Spleen (tissue), 11 donors: ENCODE measurements at regions not wholly inside any gene's neighbourhood (a gene's known extent, or its start where the extent isn't known, plus 50 kb on each side); places are given as distances from the start of the nearest gene placed in this dataset.

Experiments
- DNase-seq: peaks from one replicate; pipeline ENCODE4 v3.0.0-alpha.2; 2020
- H3K27ac ChIP-seq, 8 donors: fragments of 200-600 bp; sonication (generic) in 7 of 8; 1 replicate in 4 of 8; 2 replicates in 4 of 8; pipeline versions ENCODE4 v1.5.0 to v1.8.0; 2016 to 2021; ENCODE audit warnings: inconsistent platforms in 4 of 8, mild to moderate bottlenecking in 4 of 8, moderate library complexity in 1 of 8
- H3K27me3 ChIP-seq, 7 donors: fragments of 200-600 bp; sonication (generic) in 6 of 7; replicated peaks in 1 of 7; 1 replicate in 4 of 7; 2 replicates in 3 of 7; pipeline versions ENCODE4 v1.5.0 to v1.8.0; 2016 to 2021; ENCODE audit warnings: inconsistent platforms in 3 of 7, mild to moderate bottlenecking in 1 of 7
- H3K36me3 ChIP-seq, 6 donors: fragments of 200-600 bp; sonication (generic) in 5 of 6; 1 replicate in 4 of 6; 2 replicates in 2 of 6; pipeline versions ENCODE4 v1.5.0 to v1.8.0; 2016 to 2021; ENCODE audit warnings: inconsistent platforms in 2 of 6
- H3K4me1 ChIP-seq, 6 donors: fragments of 200-600 bp; sonication (generic) in 5 of 6; 1 replicate in 3 of 6; 2 replicates in 3 of 6; pipeline versions ENCODE4 v1.5.0 to v1.8.0; 2016 to 2021; ENCODE audit warnings: inconsistent platforms in 3 of 6
- H3K4me3 ChIP-seq, 8 donors: fragments of 200-600 bp; sonication (generic) in 7 of 8; 1 replicate in 4 of 8; 2 replicates in 4 of 8; pipeline versions ENCODE4 v1.5.0 to v1.8.0; 2016 to 2021; ENCODE audit warnings: inconsistent platforms in 4 of 8, mild to moderate bottlenecking in 4 of 8, moderate library complexity in 2 of 8
- H3K9me3 ChIP-seq, 8 donors: fragments of 200-600 bp; sonication (generic) in 7 of 8; 1 replicate in 4 of 8; 2 replicates in 4 of 8; pipeline versions ENCODE4 v1.5.0 to v1.8.0; 2016 to 2021; ENCODE audit warnings: inconsistent platforms in 4 of 8
- POLR2A ChIP-seq, 3 donors: fragments of 450-650 bp; IDR thresholded peaks; one replicate each; pipeline ENCODE4 v1.5.1; 2017; ENCODE audit warnings: antibody characterized with exemption in 3 of 3, mild to moderate bottlenecking in 1 of 3
- POLR2AphosphoS5 ChIP-seq, 3 donors: sonication (generic); formaldehyde crosslinking; IDR thresholded peaks; one replicate each; pipeline ENCODE4 v1.5.1; 2017; ENCODE audit warnings: antibody characterized with exemption in 3 of 3
- WGBS, 5 donors: extraction: QIAGEN DNeasy Blood & Tissue Kit in 3 of 5; methylation state at CpG; one replicate each; pipeline versions ENCODE4 v1.1.5 to v1.1.7; 2013 to 2018; 5-methylcytosine and 5-hydroxymethylcytosine counted together
- intact Hi-C: fragments of 100-400 bp; cut with DNase I; formaldehyde crosslinking; loops from one replicate; pipeline ENCODE4 v1.15.0; 2023; ENCODE audit warnings: low total_unique reads
- TF ChIP-seq, protein P1 (sequence below), 11 experiments: fragments of 200-600 bp in 7 of 11; fragments of 450-650 bp in 4 of 11; sonication (generic) in 4 of 11; IDR thresholded peaks in 8 of 11; conservative IDR thresholded peaks in 3 of 11; 1 replicate in 7 of 11; 2 replicates in 4 of 11; pipeline versions ENCODE4 v1.4.0 to v1.8.0; 2016 to 2021; ENCODE audit warnings: antibody characterized with exemption in 11 of 11, inconsistent platforms in 4 of 11, mild to moderate bottlenecking in 1 of 11
- donor health status: healthy with polysubstance abuse.
- donor health status: DM: no; HTN: no; CAD: no; lungs with moderate emphysema.
- donor health status: DM: no; HTN: no; CAD: no.
- donor health status: Bipolar disorder and iron deficiency.
- donor health status: healthy.
- donor health status: DM: no; HTN: no; CAD: no.
- donor health status: DM: yes; HTN: yes; CAD: no.

DNA sequence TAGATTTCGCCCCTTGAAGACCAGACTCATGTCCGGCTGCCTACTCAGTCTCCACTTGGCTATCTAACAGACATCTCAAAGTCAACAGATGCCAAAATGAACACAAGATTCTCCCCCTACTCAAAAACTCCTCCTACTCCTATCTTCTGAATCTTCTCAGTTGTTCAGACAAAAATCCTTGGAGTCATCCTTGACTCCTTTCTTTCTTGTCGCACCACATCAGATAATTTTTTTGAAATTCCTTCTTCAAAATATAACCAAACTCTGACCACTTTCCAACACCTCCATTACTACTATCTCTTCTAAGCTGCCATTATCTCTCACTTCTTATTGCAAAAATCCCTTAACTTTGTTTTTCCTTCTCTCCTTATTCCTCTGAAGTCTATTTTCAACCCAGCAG lies 141.9 kb upstream of the SLC7A14 start:
- Histone ChIP-seq H3K4me1 (no peaks in the 10 kb centered on the region), H3K27ac (no peak overlapping the region), H3K27me3 (no peaks in the 10 kb centered on the region), H3K4me3 (no peak overlapping the region), H3K9me3 (no peaks in the 10 kb centered on the region), H3K36me3 (no peaks in the 10 kb centered on the region)
- intact Hi-C loops, result no loop called here
- WGBS, 5 donors, result 88 to 96% (median 94%) methylated on average over 3 of the region's 3 CpGs
- DNase-seq, result no peak
- no peak for TF ChIP-seq POLR2AphosphoS5 (IDR thresholded peaks at IDR 0.05)
- TF ChIP-seq, protein P1, sequence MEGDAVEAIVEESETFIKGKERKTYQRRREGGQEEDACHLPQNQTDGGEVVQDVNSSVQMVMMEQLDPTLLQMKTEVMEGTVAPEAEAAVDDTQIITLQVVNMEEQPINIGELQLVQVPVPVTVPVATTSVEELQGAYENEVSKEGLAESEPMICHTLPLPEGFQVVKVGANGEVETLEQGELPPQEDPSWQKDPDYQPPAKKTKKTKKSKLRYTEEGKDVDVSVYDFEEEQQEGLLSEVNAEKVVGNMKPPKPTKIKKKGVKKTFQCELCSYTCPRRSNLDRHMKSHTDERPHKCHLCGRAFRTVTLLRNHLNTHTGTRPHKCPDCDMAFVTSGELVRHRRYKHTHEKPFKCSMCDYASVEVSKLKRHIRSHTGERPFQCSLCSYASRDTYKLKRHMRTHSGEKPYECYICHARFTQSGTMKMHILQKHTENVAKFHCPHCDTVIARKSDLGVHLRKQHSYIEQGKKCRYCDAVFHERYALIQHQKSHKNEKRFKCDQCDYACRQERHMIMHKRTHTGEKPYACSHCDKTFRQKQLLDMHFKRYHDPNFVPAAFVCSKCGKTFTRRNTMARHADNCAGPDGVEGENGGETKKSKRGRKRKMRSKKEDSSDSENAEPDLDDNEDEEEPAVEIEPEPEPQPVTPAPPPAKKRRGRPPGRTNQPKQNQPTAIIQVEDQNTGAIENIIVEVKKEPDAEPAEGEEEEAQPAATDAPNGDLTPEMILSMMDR (IDR thresholded peaks at IDR 0.05 in 8 of 11, conservative IDR thresholded peaks at IDR 0.05 in 3 of 11), result no peak
- no peak for TF ChIP-seq POLR2A (IDR thresholded peaks at IDR 0.05)

DNA sequence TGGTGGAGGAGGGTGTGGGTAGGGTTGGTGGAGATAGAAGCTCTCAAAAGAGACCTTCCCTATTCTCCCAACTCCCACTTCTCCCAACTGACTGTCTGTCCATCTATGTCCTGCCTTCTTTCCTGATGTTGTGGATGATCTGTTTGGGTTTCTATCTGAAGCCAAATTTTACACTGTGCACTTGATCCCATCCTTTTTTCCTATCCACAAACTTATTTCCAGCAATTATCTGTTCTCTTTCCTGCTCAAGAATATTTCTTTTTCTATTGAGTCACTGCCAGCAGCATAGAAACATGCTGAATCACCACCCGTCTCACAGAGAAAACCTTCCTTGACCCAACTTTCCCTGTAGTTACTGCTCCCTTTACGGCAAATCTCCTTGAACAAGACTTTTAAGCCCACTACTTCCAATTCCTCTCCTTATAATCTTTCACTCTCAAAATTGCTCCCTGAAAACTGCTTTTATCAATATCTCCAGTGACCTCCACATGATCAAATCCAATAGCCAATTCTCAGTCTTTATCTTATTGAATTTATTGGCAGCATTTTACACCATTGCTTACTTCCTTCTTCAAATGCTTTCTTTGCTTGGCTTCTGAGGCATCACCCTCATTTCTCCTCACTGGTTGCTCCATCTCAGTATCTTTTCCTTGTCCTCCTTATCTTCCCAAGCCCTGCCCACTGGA lies 141.2 kb upstream of the SLC7A14 start:
- H3K4me3 ChIP-seq, result no peak overlapping the region
- no peaks in the 10 kb centered on the region for H3K27me3 ChIP-seq
- H3K36me3 ChIP-seq, result no peaks in the 10 kb centered on the region
- TF ChIP-seq, protein P1 (IDR thresholded peaks at IDR 0.05 in 8 of 11, conservative IDR thresholded peaks at IDR 0.05 in 3 of 11), result no peak
- TF ChIP-seq POLR2A (IDR thresholded peaks at IDR 0.05) (no peak), POLR2AphosphoS5 (IDR thresholded peaks at IDR 0.05) (no peak)
- no peak for DNase-seq
- no peak overlapping the region for H3K27ac ChIP-seq
- intact Hi-C loops, result no loop called here
- WGBS, 5 donors, result 34 to 72% (median 50%) methylated on average over 2 of the region's 2 CpGs
- no peaks in the 10 kb centered on the region for H3K4me1 ChIP-seq
- no peaks in the 10 kb centered on the region for H3K9me3 ChIP-seq

DNA sequence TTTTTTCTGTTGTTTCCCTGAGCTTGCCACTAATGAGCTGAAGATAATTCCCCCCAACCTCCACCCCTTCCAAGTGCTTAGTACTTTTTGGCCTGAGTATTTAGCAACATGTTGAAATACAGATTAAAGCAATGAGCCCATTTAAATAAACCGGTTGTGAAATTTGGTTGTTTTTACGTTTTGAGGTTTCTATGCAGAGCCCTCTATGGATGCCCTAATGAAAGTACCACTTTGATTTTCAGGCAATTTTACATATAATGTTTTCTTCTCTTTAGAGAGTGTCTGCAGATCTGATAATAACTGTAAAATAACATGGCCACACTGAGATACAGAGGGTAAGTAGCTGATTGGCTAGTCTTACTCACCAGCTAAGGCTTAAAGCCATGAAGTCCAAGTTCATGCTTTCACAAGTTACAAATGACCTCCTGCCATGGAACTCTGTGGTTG lies 139.4 kb upstream of the SLC7A14 start:
- no peak overlapping the region for H3K27ac ChIP-seq
- WGBS, 5 donors, result 60 to 79% (median 61%) methylated on average over 2 of the region's 2 CpGs
- intact Hi-C loops, result no loop called here
- H3K4me1 ChIP-seq, result no peaks in the 10 kb centered on the region
- no peak for TF ChIP-seq POLR2AphosphoS5 (IDR thresholded peaks at IDR 0.05)
- H3K9me3 ChIP-seq, result no peaks in the 10 kb centered on the region
- H3K4me3 ChIP-seq, result no peak overlapping the region
- no peaks in the 10 kb centered on the region for H3K27me3 ChIP-seq
- no peak for DNase-seq
- H3K36me3 ChIP-seq, result no peaks in the 10 kb centered on the region

DNA sequence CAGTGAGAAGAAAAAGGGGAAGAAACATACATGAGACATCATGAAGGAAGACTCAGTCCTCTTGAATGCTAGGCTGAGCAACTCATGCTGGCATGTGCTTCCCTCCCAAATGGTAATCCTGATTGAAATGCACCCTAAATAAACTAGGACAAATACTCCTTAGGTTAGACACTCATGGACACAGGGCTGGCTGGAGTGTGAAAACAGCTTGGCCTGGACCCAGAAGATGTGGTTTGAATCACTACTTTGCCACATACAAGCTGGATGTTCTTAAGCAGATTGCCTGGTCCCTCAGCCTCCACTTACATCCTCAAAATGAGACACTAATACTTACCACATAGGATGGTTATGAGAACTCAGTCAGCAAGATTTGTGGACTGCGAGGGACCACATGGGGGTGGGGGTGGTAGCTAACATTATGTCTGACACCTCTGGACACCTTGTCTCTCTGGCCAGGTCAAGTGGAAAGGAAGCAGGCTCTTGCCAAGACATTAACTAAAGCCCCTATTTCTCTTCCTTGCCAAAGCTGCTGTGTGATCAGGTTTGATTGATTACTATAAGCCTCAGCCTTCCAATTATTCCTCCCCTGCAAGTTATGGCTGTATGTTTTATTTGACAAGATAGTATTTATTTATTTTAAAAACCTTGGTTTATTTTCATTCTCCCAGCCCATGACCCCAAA lies 138.9 kb upstream of the SLC7A14 start:
- H3K36me3 ChIP-seq, result no peaks in the 10 kb centered on the region
- intact Hi-C loops, result no loop called here
- H3K4me3 ChIP-seq, result no peak overlapping the region
- no peak for DNase-seq
- H3K4me1 ChIP-seq, result no peaks in the 10 kb centered on the region
- H3K27me3 ChIP-seq, result no peaks in the 10 kb centered on the region
- WGBS, 5 donors, result 63 to 100% (median 81%) methylated on average over 1 of the region's 1 CpG
- no peaks in the 10 kb centered on the region for H3K9me3 ChIP-seq
- H3K27ac ChIP-seq, result no peak overlapping the region
- no peak for TF ChIP-seq POLR2AphosphoS5 (IDR thresholded peaks at IDR 0.05)
- TF ChIP-seq, protein P1 (IDR thresholded peaks at IDR 0.05 in 8 of 11, conservative IDR thresholded peaks at IDR 0.05 in 3 of 11), result no peak
- TF ChIP-seq POLR2A (IDR thresholded peaks at IDR 0.05), result no peak
